GM19468 (cell line): ENCODE measurements at regions not wholly inside any gene's neighbourhood (a gene's known extent, or its start where the extent isn't known, plus 50 kb on each side); places are given as distances from the start of the nearest gene placed in this dataset.

Experiments used
- ATAC-seq: cut with Tn5 transposase; IDR thresholded peaks from one replicate; pipeline ENCODE4 v1.9.1; 2021; ENCODE audit warnings: mild to moderate bottlenecking, moderate library complexity, moderate number of reproducible peaks; ENCODE audit not compliant: unreplicated experiment; ENCODE audit errors: extremely low read depth

GRCh38 chr4:178812866-178813265 is 1370.6 kb upstream of the AGA start:
- ATAC-seq = no peak

GRCh38 chr4:178814908-178815307 is 1372.7 kb upstream of the AGA start:
- no peak for ATAC-seq

GRCh38 chr4:178823673-178824295 is 1381.5 kb upstream of the AGA start:
- ATAC-seq = no peak

GRCh38 chr4:178836865-178837264 is 1394.6 kb upstream of the AGA start:
- no peak for ATAC-seq

- no peak for ATAC-seq
These were observed 1396.5 kb upstream of the AGA start for GRCh38 chr4:178838776-178839175.

GRCh38 chr4:178856139-178856800 is 1414.0 kb upstream of the AGA start:
- ATAC-seq = no peak

- no peak for ATAC-seq
These were observed 1429.2 kb upstream of the AGA start for GRCh38 chr4:178871476-178871875.

- no peak for ATAC-seq
These were observed 1439.7 kb upstream of the AGA start for GRCh38 chr4:178881937-178882336.

- ATAC-seq = no peak
These were observed 1451.9 kb upstream of the AGA start for GRCh38 chr4:178894126-178894525.

GRCh38 chr4:178899084-178899483 is 1456.8 kb upstream of the AGA start:
- ATAC-seq = no peak

GRCh38 chr4:178917756-178918155 is 1475.5 kb upstream of the AGA start:
- no peak for ATAC-seq

GRCh38 chr4:178937130-178937529 is 1494.9 kb upstream of the AGA start:
- no peak for ATAC-seq

GRCh38 chr4:178941975-178942374 is 1499.7 kb upstream of the AGA start:
- no peak for ATAC-seq

- ATAC-seq = no peak
These were observed 1511.3 kb upstream of the AGA start for GRCh38 chr4:178953447-178954120.

- ATAC-seq = no peak
These were observed 1513.4 kb upstream of the AGA start for GRCh38 chr4:178955614-178956013.

GRCh38 chr4:178958725-178959440 is 1516.6 kb upstream of the AGA start:
- no peak for ATAC-seq

- no peak for ATAC-seq
These were observed 1521.3 kb upstream of the AGA start for GRCh38 chr4:178963446-178964045.

GRCh38 chr4:178966644-178967043 is 1524.4 kb upstream of the AGA start:
- no peak for ATAC-seq

- ATAC-seq = no peak
These were observed 1528.3 kb upstream of the AGA start for GRCh38 chr4:178970433-178971140.

- ATAC-seq = no peak
These were observed 1534.6 kb upstream of the AGA start for GRCh38 chr4:178976861-178977260.
